GM12874 (cell line): ENCODE measurements at regions not wholly inside any gene's neighbourhood (a gene's known extent, or its start where the extent isn't known, plus 50 kb on each side); places are given as distances from the start of the nearest gene placed in this dataset.

ENCODE experiments used
- CTCF ChIP-seq: IDR thresholded peaks from 2 replicates; pipeline ENCODE4 v1.5.1; 2011; ENCODE audit warnings: low read depth, mild to moderate bottlenecking, control low read depth, low read length, moderate library complexity; ENCODE audit not compliant: insufficient read depth

- TF ChIP-seq CTCF = no peak
Measured at GRCh38 chr21:27155130-27155500, 188.2 kb upstream of the ADAMTS5 start.

GRCh38 chr21:27154451-27155129 lies 187.7 kb upstream of the ADAMTS5 start:
- no peak for TF ChIP-seq CTCF

GRCh38 chr21:27152996-27153395 lies 186.1 kb upstream of the ADAMTS5 start:
- TF ChIP-seq CTCF = no peak

GRCh38 chr21:27149034-27149433 lies 182.1 kb upstream of the ADAMTS5 start:
- no peak for TF ChIP-seq CTCF

GRCh38 chr21:27146268-27146667 lies 179.4 kb upstream of the ADAMTS5 start:
- no peak for TF ChIP-seq CTCF

GRCh38 chr21:27145134-27145798 lies 178.4 kb upstream of the ADAMTS5 start:
- TF ChIP-seq CTCF = no peak

- no peak for TF ChIP-seq CTCF
Measured at GRCh38 chr21:27143476-27143875, 176.6 kb upstream of the ADAMTS5 start.
